Ishikawa (cell line): ENCODE measurements at regions not wholly inside any gene's neighbourhood (a gene's known extent, or its start where the extent isn't known, plus 50 kb on each side); places are given as distances from the start of the nearest gene placed in this dataset.

Experiments used
- CEBPB ChIP-seq: IDR thresholded peaks from 2 replicates; pipeline ENCODE4 v1.6.1; 2012
- CREB1 ChIP-seq: IDR thresholded peaks from 2 replicates; pipeline ENCODE4 v1.6.1; 2012; ENCODE audit warnings: low read depth
- EGR1 ChIP-seq: IDR thresholded peaks from 2 replicates; pipeline ENCODE4 v1.6.1; 2012
- EP300 ChIP-seq: IDR thresholded peaks from 2 replicates; pipeline ENCODE4 v1.6.1; 2012; ENCODE audit warnings: borderline replicate concordance
- FOXM1 ChIP-seq: IDR thresholded peaks from 2 replicates; pipeline ENCODE4 v1.6.1; 2012; ENCODE audit warnings: low read depth, borderline replicate concordance
- RAD21 ChIP-seq: IDR thresholded peaks from 2 replicates; pipeline ENCODE4 v1.6.1; 2012; ENCODE audit warnings: low read depth
- TAF1 ChIP-seq: IDR thresholded peaks from 2 replicates; pipeline ENCODE4 v1.6.1; 2012; ENCODE audit warnings: low read depth, mild to moderate bottlenecking
- TCF12 ChIP-seq: IDR thresholded peaks from 2 replicates; pipeline ENCODE4 v1.6.1; 2012; ENCODE audit warnings: low read depth
- TEAD4 ChIP-seq: IDR thresholded peaks from 2 replicates; pipeline ENCODE4 v1.6.1; 2012
- YY1 ChIP-seq: IDR thresholded peaks from 2 replicates; pipeline ENCODE4 v1.6.1; 2012; ENCODE audit warnings: low read depth
- TF ChIP-seq, protein P1 (sequence below): IDR thresholded peaks from 2 replicates; pipeline ENCODE4 v1.6.1; 2012
- TF ChIP-seq, protein P2 (sequence below): IDR thresholded peaks from 2 replicates; pipeline ENCODE4 v1.6.1; 2012; ENCODE audit warnings: low read depth, mild to moderate bottlenecking
- TF ChIP-seq, protein P3 (sequence below): IDR thresholded peaks from 2 replicates; pipeline ENCODE4 v1.6.1; 2012

DNA sequence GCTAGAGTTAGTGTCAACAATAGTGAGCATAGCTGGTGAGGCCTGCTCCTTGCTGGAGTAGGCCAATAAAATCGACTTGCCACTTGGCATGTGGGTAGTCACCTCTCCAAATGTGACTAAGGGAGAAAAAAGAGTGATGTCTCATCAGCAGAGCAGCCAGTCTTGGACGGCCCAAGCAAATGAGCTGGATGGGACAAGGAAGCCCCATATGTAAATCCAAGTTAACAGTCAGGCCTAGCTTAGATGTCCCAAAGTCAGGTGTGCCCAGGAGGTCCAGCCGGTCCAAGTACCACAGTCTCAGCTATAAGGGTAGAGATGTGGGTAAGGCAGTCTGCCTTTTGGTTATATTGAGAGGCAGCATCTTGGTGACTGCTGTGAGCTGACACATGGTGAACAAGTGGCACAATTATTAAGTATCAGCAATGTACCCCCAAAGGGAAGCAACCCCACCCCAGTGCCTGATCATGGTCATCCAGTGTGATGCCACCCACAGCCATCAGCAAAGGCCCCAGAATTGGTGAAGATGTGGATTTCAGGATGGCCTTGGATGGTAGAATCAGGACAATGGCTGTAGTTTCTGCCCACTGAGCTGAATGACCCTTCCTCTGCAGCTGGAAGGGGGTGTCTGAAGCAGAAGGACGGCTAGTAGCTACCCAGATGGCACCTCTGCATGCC, 83.4 kb downstream of the TNFRSF13B start:
- no peak for TF ChIP-seq CREB1
- TF ChIP-seq, protein P1, sequence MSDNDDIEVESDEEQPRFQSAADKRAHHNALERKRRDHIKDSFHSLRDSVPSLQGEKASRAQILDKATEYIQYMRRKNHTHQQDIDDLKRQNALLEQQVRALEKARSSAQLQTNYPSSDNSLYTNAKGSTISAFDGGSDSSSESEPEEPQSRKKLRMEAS: no peak
- no peak for TF ChIP-seq EP300
- no peak for TF ChIP-seq TCF12
- no peak for TF ChIP-seq CEBPB
- no peak for TF ChIP-seq YY1
- no peak for TF ChIP-seq TEAD4
- TF ChIP-seq TAF1: no peak
- TF ChIP-seq, protein P2, sequence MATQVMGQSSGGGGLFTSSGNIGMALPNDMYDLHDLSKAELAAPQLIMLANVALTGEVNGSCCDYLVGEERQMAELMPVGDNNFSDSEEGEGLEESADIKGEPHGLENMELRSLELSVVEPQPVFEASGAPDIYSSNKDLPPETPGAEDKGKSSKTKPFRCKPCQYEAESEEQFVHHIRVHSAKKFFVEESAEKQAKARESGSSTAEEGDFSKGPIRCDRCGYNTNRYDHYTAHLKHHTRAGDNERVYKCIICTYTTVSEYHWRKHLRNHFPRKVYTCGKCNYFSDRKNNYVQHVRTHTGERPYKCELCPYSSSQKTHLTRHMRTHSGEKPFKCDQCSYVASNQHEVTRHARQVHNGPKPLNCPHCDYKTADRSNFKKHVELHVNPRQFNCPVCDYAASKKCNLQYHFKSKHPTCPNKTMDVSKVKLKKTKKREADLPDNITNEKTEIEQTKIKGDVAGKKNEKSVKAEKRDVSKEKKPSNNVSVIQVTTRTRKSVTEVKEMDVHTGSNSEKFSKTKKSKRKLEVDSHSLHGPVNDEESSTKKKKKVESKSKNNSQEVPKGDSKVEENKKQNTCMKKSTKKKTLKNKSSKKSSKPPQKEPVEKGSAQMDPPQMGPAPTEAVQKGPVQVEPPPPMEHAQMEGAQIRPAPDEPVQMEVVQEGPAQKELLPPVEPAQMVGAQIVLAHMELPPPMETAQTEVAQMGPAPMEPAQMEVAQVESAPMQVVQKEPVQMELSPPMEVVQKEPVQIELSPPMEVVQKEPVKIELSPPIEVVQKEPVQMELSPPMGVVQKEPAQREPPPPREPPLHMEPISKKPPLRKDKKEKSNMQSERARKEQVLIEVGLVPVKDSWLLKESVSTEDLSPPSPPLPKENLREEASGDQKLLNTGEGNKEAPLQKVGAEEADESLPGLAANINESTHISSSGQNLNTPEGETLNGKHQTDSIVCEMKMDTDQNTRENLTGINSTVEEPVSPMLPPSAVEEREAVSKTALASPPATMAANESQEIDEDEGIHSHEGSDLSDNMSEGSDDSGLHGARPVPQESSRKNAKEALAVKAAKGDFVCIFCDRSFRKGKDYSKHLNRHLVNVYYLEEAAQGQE: no peak
- no peak for TF ChIP-seq RAD21
- TF ChIP-seq, protein P3, sequence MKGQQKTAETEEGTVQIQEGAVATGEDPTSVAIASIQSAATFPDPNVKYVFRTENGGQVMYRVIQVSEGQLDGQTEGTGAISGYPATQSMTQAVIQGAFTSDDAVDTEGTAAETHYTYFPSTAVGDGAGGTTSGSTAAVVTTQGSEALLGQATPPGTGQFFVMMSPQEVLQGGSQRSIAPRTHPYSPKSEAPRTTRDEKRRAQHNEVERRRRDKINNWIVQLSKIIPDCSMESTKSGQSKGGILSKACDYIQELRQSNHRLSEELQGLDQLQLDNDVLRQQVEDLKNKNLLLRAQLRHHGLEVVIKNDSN: no peak
- no peak for TF ChIP-seq FOXM1
- TF ChIP-seq EGR1: no peak
